Stimulated activated effector memory CD8-positive, alpha-beta T cell treated with anti-CD3 and anti-CD28 coated beads, Interleukin-12 subunit alpha, Interleukin-12 subunit beta, amount 100 ng/mL, for 72 hours (primary cell): ENCODE measurements at regions not wholly inside any gene's neighbourhood (a gene's known extent, or its start where the extent isn't known, plus 50 kb on each side); places are given as distances from the start of the nearest gene placed in this dataset.
"Not testable (repeated sequence)": the region's sequence is repeated elsewhere in the genome, so short reads cannot be mapped to it uniquely, and the experiment has no call there.

Source experiments
- ATAC-seq: fragments of 150-1000 bp; cut with Tn5 transposase; 2 replicates; pipeline ENCODE4 v1.10.0; 2021
- DNase-seq, 2 donors: peaks; one replicate each; pipeline ENCODE4 v3.0.0; 2021 to 2022; ENCODE audit warnings: low spot score in 2 of 2
- H3K27ac Mint-ChIP-seq: one replicate; pipeline ENCODE4 v1.8.0; 2022; ENCODE audit warnings: mild to moderate bottlenecking, mixed read lengths
- H3K36me3 Mint-ChIP-seq: one replicate; pipeline ENCODE4 v1.8.0; 2022; ENCODE audit warnings: mild to moderate bottlenecking, mixed read lengths
- H3K4me1 Mint-ChIP-seq: one replicate; pipeline ENCODE4 v1.8.0; 2022; ENCODE audit warnings: mixed read lengths
- H3K4me3 Mint-ChIP-seq: one replicate; pipeline ENCODE4 v1.8.0; 2022; ENCODE audit warnings: mild to moderate bottlenecking, mixed read lengths
- H3K9me3 Mint-ChIP-seq: one replicate; pipeline ENCODE4 v1.8.0; 2022; ENCODE audit warnings: mixed read lengths

- ATAC-seq (no peak), DNase-seq (no peak)
- Mint-ChIP-seq H3K27ac (no peak overlapping the region), H3K4me1 (no peaks in the 10 kb centered on the region), H3K4me3 (no peak overlapping the region), H3K36me3 (no peaks in the 10 kb centered on the region), H3K9me3 (no peaks in the 10 kb centered on the region)
Measured at GRCh38 chrX:17983389-17983788, 122.3 kb upstream of the RAI2 start.

- no peaks in the 10 kb centered on the region for H3K4me1 Mint-ChIP-seq
Measured at GRCh38 chrX:17977696-17978095, 116.6 kb upstream of the RAI2 start.

GRCh38 chrX:17976955-17977354, 115.9 kb upstream of the RAI2 start:
- no peak for ATAC-seq
- Mint-ChIP-seq H3K4me1 (no peaks in the 10 kb centered on the region), H3K9me3 (no peaks in the 10 kb centered on the region), H3K27ac (no peak overlapping the region), H3K36me3 (no peaks in the 10 kb centered on the region), H3K4me3 (no peak overlapping the region)
- no peak for DNase-seq

More at GRCh38 chrX:17977696-17978095, 116.6 kb upstream of the RAI2 start:
- H3K9me3 Mint-ChIP-seq: no peaks in the 10 kb centered on the region
- ATAC-seq (no peak), DNase-seq (no peak)
- H3K4me3 Mint-ChIP-seq: no peak overlapping the region
- no peak overlapping the region for H3K27ac Mint-ChIP-seq
- H3K36me3 Mint-ChIP-seq: no peaks in the 10 kb centered on the region

- H3K36me3 Mint-ChIP-seq, H3K9me3 Mint-ChIP-seq, H3K4me3 Mint-ChIP-seq, H3K4me1 Mint-ChIP-seq, ATAC-seq, H3K27ac Mint-ChIP-seq, DNase-seq: not testable (repeated sequence)
Measured at GRCh38 chrX:17975349-17975748, 114.3 kb upstream of the RAI2 start.

GRCh38 chrX:17968367-17968766, 107.3 kb upstream of the RAI2 start:
- Mint-ChIP-seq H3K9me3 (no peaks in the 10 kb centered on the region), H3K4me3 (no peak overlapping the region), H3K36me3 (no peaks in the 10 kb centered on the region), H3K27ac (no peak overlapping the region), H3K4me1 (no peaks in the 10 kb centered on the region)
- ATAC-seq (no peak), DNase-seq (no peak)

GRCh38 chrX:17967888-17968287, 106.8 kb upstream of the RAI2 start:
- Mint-ChIP-seq H3K9me3 (no peaks in the 10 kb centered on the region), H3K4me3 (no peak overlapping the region), H3K27ac (no peak overlapping the region), H3K4me1 (no peaks in the 10 kb centered on the region), H3K36me3 (no peaks in the 10 kb centered on the region)
- DNase-seq: no peak
- no peak for ATAC-seq

GRCh38 chrX:17964871-17965270, 103.8 kb upstream of the RAI2 start:
- no peak overlapping the region for H3K27ac Mint-ChIP-seq
- H3K4me1 Mint-ChIP-seq: no peaks in the 10 kb centered on the region
- ATAC-seq (no peak), DNase-seq (no peak)
- H3K36me3 Mint-ChIP-seq: no peaks in the 10 kb centered on the region
- no peak overlapping the region for H3K4me3 Mint-ChIP-seq
- H3K9me3 Mint-ChIP-seq: no peaks in the 10 kb centered on the region

- no peak for DNase-seq
- Mint-ChIP-seq H3K9me3 (no peaks in the 10 kb centered on the region), H3K4me1 (no peaks in the 10 kb centered on the region), H3K27ac (no peak overlapping the region), H3K4me3 (no peak overlapping the region), H3K36me3 (peaks cover 5% of the 10 kb centered on the region)
- ATAC-seq: no peak
Measured at GRCh38 chrX:17960891-17961290, 99.8 kb upstream of the RAI2 start.

- ATAC-seq (no peak), DNase-seq (no peak)
Measured at GRCh38 chrX:17944833-17945497, 83.9 kb upstream of the RAI2 start.

GRCh38 chrX:17941171-17941570, 80.1 kb upstream of the RAI2 start:
- not testable (repeated sequence) for H3K4me1 Mint-ChIP-seq, H3K36me3 Mint-ChIP-seq, H3K9me3 Mint-ChIP-seq, H3K4me3 Mint-ChIP-seq, ATAC-seq, DNase-seq, H3K27ac Mint-ChIP-seq

More at GRCh38 chrX:17944833-17945497, 83.9 kb upstream of the RAI2 start:
- no peaks in the 10 kb centered on the region for H3K4me1 Mint-ChIP-seq
- H3K36me3 Mint-ChIP-seq: no peaks in the 10 kb centered on the region
- no peak overlapping the region for H3K27ac Mint-ChIP-seq
- no peak overlapping the region for H3K4me3 Mint-ChIP-seq
- H3K9me3 Mint-ChIP-seq: no peaks in the 10 kb centered on the region

- no peak for ATAC-seq
- Mint-ChIP-seq H3K9me3 (no peaks in the 10 kb centered on the region), H3K4me1 (no peaks in the 10 kb centered on the region), H3K27ac (no peak overlapping the region), H3K4me3 (no peak overlapping the region), H3K36me3 (no peaks in the 10 kb centered on the region)
- DNase-seq: no peak
Measured at GRCh38 chrX:17939724-17940123, 78.6 kb upstream of the RAI2 start.

- no peak overlapping the region for H3K4me3 Mint-ChIP-seq
- no peak overlapping the region for H3K27ac Mint-ChIP-seq
Measured at GRCh38 chrX:17933856-17934255, 72.8 kb upstream of the RAI2 start.

GRCh38 chrX:17932781-17933180, 71.7 kb upstream of the RAI2 start:
- Mint-ChIP-seq H3K36me3 (no peaks in the 10 kb centered on the region), H3K4me3 (no peak overlapping the region), H3K4me1 (no peaks in the 10 kb centered on the region), H3K9me3 (no peaks in the 10 kb centered on the region), H3K27ac (no peak overlapping the region)
- DNase-seq (no peak), ATAC-seq (no peak)

More at GRCh38 chrX:17933856-17934255, 72.8 kb upstream of the RAI2 start:
- H3K4me1 Mint-ChIP-seq: no peaks in the 10 kb centered on the region
- ATAC-seq (no peak), DNase-seq (no peak)
- H3K9me3 Mint-ChIP-seq: no peaks in the 10 kb centered on the region
- H3K36me3 Mint-ChIP-seq: no peaks in the 10 kb centered on the region

- Mint-ChIP-seq H3K9me3 (no peaks in the 10 kb centered on the region), H3K4me1 (no peaks in the 10 kb centered on the region), H3K4me3 (no peak overlapping the region), H3K27ac (no peak overlapping the region), H3K36me3 (no peaks in the 10 kb centered on the region)
- DNase-seq: no peak
- no peak for ATAC-seq
Measured at GRCh38 chrX:17931855-17932254, 70.8 kb upstream of the RAI2 start.

- ATAC-seq: no peak
- peaks cover 7% of the 10 kb centered on the region for H3K9me3 Mint-ChIP-seq
- no peaks in the 10 kb centered on the region for H3K36me3 Mint-ChIP-seq
- H3K27ac Mint-ChIP-seq: no peak overlapping the region
- no peaks in the 10 kb centered on the region for H3K4me1 Mint-ChIP-seq
- DNase-seq: no peak
- no peak overlapping the region for H3K4me3 Mint-ChIP-seq
Measured at GRCh38 chrX:17930850-17931249, 69.8 kb upstream of the RAI2 start.

- Mint-ChIP-seq H3K27ac (no peak overlapping the region), H3K4me3 (no peak overlapping the region), H3K36me3 (no peaks in the 10 kb centered on the region), H3K4me1 (no peaks in the 10 kb centered on the region), H3K9me3 (peaks cover 7% of the 10 kb centered on the region)
- DNase-seq (no peak), ATAC-seq (peak; percentile 57)
Measured at GRCh38 chrX:17923546-17923945, 62.4 kb upstream of the RAI2 start.

- ATAC-seq (no peak), DNase-seq (no peak)
- no peaks in the 10 kb centered on the region for H3K36me3 Mint-ChIP-seq
- H3K9me3 Mint-ChIP-seq: peaks cover 7% of the 10 kb centered on the region
- no peak overlapping the region for H3K27ac Mint-ChIP-seq
- H3K4me3 Mint-ChIP-seq: no peak overlapping the region
- H3K4me1 Mint-ChIP-seq: no peaks in the 10 kb centered on the region
Measured at GRCh38 chrX:17922303-17922702, 61.2 kb upstream of the RAI2 start.
